Testis (tissue), 2 donors: ENCODE measurements at regions not wholly inside any gene's neighbourhood (a gene's known extent, or its start where the extent isn't known, plus 50 kb on each side); places are given as distances from the start of the nearest gene placed in this dataset.

Experiments
- DNase-seq: peaks from one replicate; pipeline ENCODE4 v3.0.0-alpha.2; 2019
- H3K27ac ChIP-seq, 2 donors: fragments of 200-600 bp; sonication (generic); one replicate each; pipeline ENCODE4 v1.5.1; 2019
- H3K27me3 ChIP-seq: fragments of 200-600 bp; sonication (generic); one replicate; pipeline ENCODE4 v1.5.1; 2019
- H3K36me3 ChIP-seq: fragments of 200-600 bp; sonication (generic); one replicate; pipeline ENCODE4 v1.5.1; 2017; ENCODE audit warnings: low read depth; ENCODE audit errors: missing control alignments
- H3K4me1 ChIP-seq: fragments of 200-600 bp; sonication (generic); one replicate; pipeline ENCODE4 v1.5.1; 2019
- H3K4me3 ChIP-seq, 2 donors: fragments of 200-600 bp; sonication (generic); one replicate each; pipeline ENCODE4 v1.5.1; 2017 to 2019
- H3K9me3 ChIP-seq: fragments of 200-600 bp; sonication (generic); one replicate; pipeline ENCODE4 v1.5.1; 2017
- CTCF ChIP-seq, 3 experiments: fragments of 450-650 bp in 2 of 3; fragments of 200-600 bp in 1 of 3; sonication (generic) in 1 of 3; IDR thresholded peaks; one replicate each; pipeline ENCODE4 v1.5.1; 2016 to 2019; ENCODE audit warnings: antibody characterized with exemption in 3 of 3, mild to moderate bottlenecking in 2 of 3, moderate library complexity in 1 of 3
- POLR2A ChIP-seq: fragments of 450-650 bp; IDR thresholded peaks from one replicate; pipeline ENCODE4 v1.6.1; 2017; ENCODE audit warnings: antibody characterized with exemption, mild to moderate bottlenecking, moderate library complexity
- WGBS, 2 donors: methylation state at CpG; one replicate each; pipeline ENCODE4 v1.1.5; 2018; 5-methylcytosine and 5-hydroxymethylcytosine counted together
- intact Hi-C: fragments of 100-400 bp; cut with DNase I; formaldehyde crosslinking; loops from one replicate; pipeline ENCODE4 v1.15.1; 2023; ENCODE audit warnings: low total_unique reads

GRCh38 chr22:48659404-48659996 lies 1168.2 kb downstream of the BRD1 start:
- Histone ChIP-seq H3K36me3 (no peaks in the 10 kb centered on the region), H3K27me3 (no peaks in the 10 kb centered on the region), H3K4me3 (no peak overlapping the region), H3K27ac (no peak overlapping the region), H3K4me1 (no peaks in the 10 kb centered on the region), H3K9me3 (no peaks in the 10 kb centered on the region)
- no peak for DNase-seq
- TF ChIP-seq POLR2A: no peak
- no peak for TF ChIP-seq CTCF (IDR thresholded peaks at IDR 0.05)
- WGBS, 2 donors: 81 to 92% methylated on average over 6 to 8 of the region's 8 CpGs
- intact Hi-C loops: no loop called here

- Histone ChIP-seq H3K36me3 (no peaks in the 10 kb centered on the region), H3K9me3 (no peaks in the 10 kb centered on the region), H3K27ac (no peak overlapping the region), H3K4me3 (no peak overlapping the region), H3K4me1 (no peaks in the 10 kb centered on the region), H3K27me3 (no peaks in the 10 kb centered on the region)
- TF ChIP-seq POLR2A: no peak
- intact Hi-C loops: no loop called here
- WGBS, 2 donors: 89 to 95% methylated on average over 14 to 18 of the region's 18 CpGs
- no peak for DNase-seq
These were observed 1168.8 kb downstream of the BRD1 start for GRCh38 chr22:48658871-48659270.

- WGBS, 2 donors: 90 to 94% methylated on average over 7 to 15 of the region's 15 CpGs
- Histone ChIP-seq H3K27ac (no peak overlapping the region), H3K4me1 (no peaks in the 10 kb centered on the region), H3K9me3 (no peaks in the 10 kb centered on the region), H3K4me3 (no peak overlapping the region), H3K27me3 (no peaks in the 10 kb centered on the region), H3K36me3 (no peaks in the 10 kb centered on the region)
- TF ChIP-seq CTCF (IDR thresholded peaks at IDR 0.05) (no peak), POLR2A (no peak)
- no peak for DNase-seq
- intact Hi-C loops: no loop called here
These were observed 1169.4 kb downstream of the BRD1 start for GRCh38 chr22:48658246-48658645.

- WGBS, 2 donors: 71 to 78% methylated on average over 9 of the region's 9 CpGs
- no peak for TF ChIP-seq POLR2A
- Histone ChIP-seq H3K9me3 (no peaks in the 10 kb centered on the region), H3K36me3 (no peaks in the 10 kb centered on the region), H3K4me3 (no peak overlapping the region), H3K27me3 (no peaks in the 10 kb centered on the region), H3K4me1 (no peaks in the 10 kb centered on the region), H3K27ac (no peak overlapping the region)
- intact Hi-C loops: no loop called here
- DNase-seq: no peak
These were observed 1173.2 kb downstream of the BRD1 start for GRCh38 chr22:48654492-48654891.

- TF ChIP-seq CTCF (IDR thresholded peaks at IDR 0.05) (no peak), POLR2A (no peak)
- intact Hi-C loops: no loop called here
- H3K27me3 ChIP-seq: no peaks in the 10 kb centered on the region
- H3K9me3 ChIP-seq: no peaks in the 10 kb centered on the region
- H3K4me1 ChIP-seq: no peaks in the 10 kb centered on the region
- no peak for DNase-seq
- WGBS, 2 donors: 82 to 89% methylated on average over 16 to 18 of the region's 18 CpGs
- H3K4me3 ChIP-seq: no peak overlapping the region
- H3K36me3 ChIP-seq: no peaks in the 10 kb centered on the region
- H3K27ac ChIP-seq: no peak overlapping the region
These were observed 1173.7 kb downstream of the BRD1 start for GRCh38 chr22:48653929-48654328.

- H3K27ac ChIP-seq: no peak overlapping the region
- H3K4me1 ChIP-seq: no peaks in the 10 kb centered on the region
- TF ChIP-seq CTCF (IDR thresholded peaks at IDR 0.05): no peak
- no peak overlapping the region for H3K4me3 ChIP-seq
- H3K9me3 ChIP-seq: no peaks in the 10 kb centered on the region
- intact Hi-C loops: no loop called here
- WGBS, 2 donors: 83 to 86% methylated on average over 7 to 8 of the region's 8 CpGs
- H3K27me3 ChIP-seq: no peaks in the 10 kb centered on the region
- no peak for DNase-seq
- H3K36me3 ChIP-seq: no peaks in the 10 kb centered on the region
These were observed 1174.4 kb downstream of the BRD1 start for GRCh38 chr22:48653306-48653705.
